ENCODE measurements at regions not wholly inside any gene's neighbourhood (a gene's known extent, or its start where the extent isn't known, plus 50 kb on each side); places are given as distances from the start of the nearest gene placed in this dataset.

GRCh38 chr3:188956839-188957489 lies 214.8 kb upstream of the TPRG1 start:
- H3K36me3 ChIP-seq: no peaks in the 10 kb centered on the region
- 35 to 41% (median 39%) methylated on average over 8 of the region's 8 CpGs for WGBS, 5 donors
- H3K9me3 ChIP-seq: no peaks in the 10 kb centered on the region
- no peak overlapping the region for H3K27ac ChIP-seq
- peaks cover 0 to 17% (median 3%) of the 10 kb centered on the region in 6 donors for H3K4me1 ChIP-seq
- intact Hi-C loops (cut with DNase I; ENCODE audit: low total_unique reads): loop anchor here (5.0 kb wide), 1 partner anchor 190 kb away; no protein-coding TSS in a partner anchor
- DNase-seq: no peak
- H3K4me3 ChIP-seq: no peak overlapping the region
- TF ChIP-seq POLR2AphosphoS5 (IDR thresholded peaks at IDR 0.05) (no peak), POLR2A (IDR thresholded peaks at IDR 0.05) (no peak), CTCF (IDR thresholded peaks at IDR 0.05 in 8 of 11, conservative IDR thresholded peaks at IDR 0.05 in 3 of 11) (peak; percentile 57 to 87 (median 76))
- no peaks in the 10 kb centered on the region for H3K27me3 ChIP-seq (replicated peaks in 1 of 7)

GRCh38 chr3:188959013-188959412 lies 212.8 kb upstream of the TPRG1 start:
- Histone ChIP-seq H3K36me3 (no peaks in the 10 kb centered on the region), H3K27ac (no peak overlapping the region), H3K27me3 (replicated peaks in 1 of 7) (no peaks in the 10 kb centered on the region), H3K4me3 (no peak overlapping the region), H3K9me3 (no peaks in the 10 kb centered on the region), H3K4me1 (peaks cover 0 to 14% (median 3%) of the 10 kb centered on the region in 6 donors)
- DNase-seq: no peak
- intact Hi-C loops (cut with DNase I; ENCODE audit: low total_unique reads): loop anchor here (5.0 kb wide), 1 partner anchor 188 kb away; no protein-coding TSS in a partner anchor
- 48 to 88% (median 75%) methylated on average over 1 of the region's 1 CpG for WGBS, 5 donors
- no peak for TF ChIP-seq CTCF (IDR thresholded peaks at IDR 0.05 in 8 of 11, conservative IDR thresholded peaks at IDR 0.05 in 3 of 11)
- no peak for TF ChIP-seq POLR2AphosphoS5 (IDR thresholded peaks at IDR 0.05)
- TF ChIP-seq POLR2A (IDR thresholded peaks at IDR 0.05): no peak

- H3K9me3 ChIP-seq: no peaks in the 10 kb centered on the region
- no peak for DNase-seq
- no peaks in the 10 kb centered on the region for H3K36me3 ChIP-seq
- no peaks in the 10 kb centered on the region for H3K27me3 ChIP-seq (replicated peaks in 1 of 7)
- TF ChIP-seq CTCF (IDR thresholded peaks at IDR 0.05 in 8 of 11, conservative IDR thresholded peaks at IDR 0.05 in 3 of 11) (no peak), POLR2AphosphoS5 (IDR thresholded peaks at IDR 0.05) (no peak), POLR2A (IDR thresholded peaks at IDR 0.05) (no peak)
- no peak overlapping the region for H3K27ac ChIP-seq
- H3K4me1 ChIP-seq: no peaks in the 10 kb centered on the region
- WGBS, 5 donors: 83 to 85% (median 84%) methylated on average over 13 of the region's 13 CpGs
- intact Hi-C loops (cut with DNase I; ENCODE audit: low total_unique reads): no loop called here
- H3K4me3 ChIP-seq: no peak overlapping the region
Measured at GRCh38 chr3:188962253-188963247, 209.2 kb upstream of the TPRG1 start.

- Histone ChIP-seq H3K9me3 (no peaks in the 10 kb centered on the region), H3K27ac (no peak overlapping the region), H3K27me3 (replicated peaks in 1 of 7) (no peaks in the 10 kb centered on the region), H3K4me3 (no peak overlapping the region), H3K4me1 (no peaks in the 10 kb centered on the region), H3K36me3 (no peaks in the 10 kb centered on the region)
- WGBS, 5 donors: 82 to 95% (median 88%) methylated on average over 5 of the region's 5 CpGs
- TF ChIP-seq POLR2AphosphoS5 (IDR thresholded peaks at IDR 0.05): no peak
- TF ChIP-seq CTCF (IDR thresholded peaks at IDR 0.05 in 8 of 11, conservative IDR thresholded peaks at IDR 0.05 in 3 of 11): no peak
- TF ChIP-seq POLR2A (IDR thresholded peaks at IDR 0.05): no peak
- DNase-seq: no peak
- intact Hi-C loops (cut with DNase I; ENCODE audit: low total_unique reads): no loop called here
Measured at GRCh38 chr3:188964957-188965356, 206.8 kb upstream of the TPRG1 start.
